HFF-Myc (cell line): ENCODE measurements at regions not wholly inside any gene's neighbourhood (a gene's known extent, or its start where the extent isn't known, plus 50 kb on each side); places are given as distances from the start of the nearest gene placed in this dataset.
"Not testable (repeated sequence)": the region's sequence is repeated elsewhere in the genome, so short reads cannot be mapped to it uniquely, and the experiment has no call there.

Source experiments
- DNase-seq: peaks from one replicate; pipeline ENCODE4 v3.0.0-alpha.2; 2011; ENCODE audit warnings: low read depth; ENCODE audit errors: extremely low read depth
- H3K4me3 ChIP-seq: replicated peaks from 2 replicates; pipeline ENCODE4 v1.5.1; 2011; ENCODE audit warnings: low read depth, mild to moderate bottlenecking, control low read depth, low read length
- TF ChIP-seq, protein P1 (sequence below): IDR thresholded peaks from 2 replicates; pipeline ENCODE4 v1.5.1; 2012; ENCODE audit warnings: mild to moderate bottlenecking, low read depth, low read length, control low read depth; ENCODE audit errors: missing control alignments

DNA sequence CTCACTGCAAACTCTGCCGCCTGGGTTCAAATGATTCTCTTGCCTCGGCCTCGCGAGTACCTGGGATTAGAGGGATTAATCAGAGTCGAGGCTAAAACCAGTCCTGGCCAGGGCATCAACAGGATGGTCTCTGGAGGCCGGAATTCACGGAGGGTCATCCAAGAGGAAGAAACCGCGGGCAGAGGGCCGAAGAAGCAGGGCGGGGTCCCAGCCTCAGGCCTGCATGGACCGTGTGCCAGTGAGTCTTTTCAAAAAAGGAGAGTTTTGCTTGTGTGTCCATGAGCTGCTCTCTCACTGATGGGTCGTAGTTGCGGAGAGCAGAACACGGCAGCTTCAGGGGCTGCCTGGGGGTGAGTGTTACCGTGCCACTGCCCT is 295.1 kb upstream of the ZNF337 start:
- TF ChIP-seq, protein P1, sequence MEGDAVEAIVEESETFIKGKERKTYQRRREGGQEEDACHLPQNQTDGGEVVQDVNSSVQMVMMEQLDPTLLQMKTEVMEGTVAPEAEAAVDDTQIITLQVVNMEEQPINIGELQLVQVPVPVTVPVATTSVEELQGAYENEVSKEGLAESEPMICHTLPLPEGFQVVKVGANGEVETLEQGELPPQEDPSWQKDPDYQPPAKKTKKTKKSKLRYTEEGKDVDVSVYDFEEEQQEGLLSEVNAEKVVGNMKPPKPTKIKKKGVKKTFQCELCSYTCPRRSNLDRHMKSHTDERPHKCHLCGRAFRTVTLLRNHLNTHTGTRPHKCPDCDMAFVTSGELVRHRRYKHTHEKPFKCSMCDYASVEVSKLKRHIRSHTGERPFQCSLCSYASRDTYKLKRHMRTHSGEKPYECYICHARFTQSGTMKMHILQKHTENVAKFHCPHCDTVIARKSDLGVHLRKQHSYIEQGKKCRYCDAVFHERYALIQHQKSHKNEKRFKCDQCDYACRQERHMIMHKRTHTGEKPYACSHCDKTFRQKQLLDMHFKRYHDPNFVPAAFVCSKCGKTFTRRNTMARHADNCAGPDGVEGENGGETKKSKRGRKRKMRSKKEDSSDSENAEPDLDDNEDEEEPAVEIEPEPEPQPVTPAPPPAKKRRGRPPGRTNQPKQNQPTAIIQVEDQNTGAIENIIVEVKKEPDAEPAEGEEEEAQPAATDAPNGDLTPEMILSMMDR: no peak
- DNase-seq: no peak
- no peak overlapping the region for H3K4me3 ChIP-seq

DNA sequence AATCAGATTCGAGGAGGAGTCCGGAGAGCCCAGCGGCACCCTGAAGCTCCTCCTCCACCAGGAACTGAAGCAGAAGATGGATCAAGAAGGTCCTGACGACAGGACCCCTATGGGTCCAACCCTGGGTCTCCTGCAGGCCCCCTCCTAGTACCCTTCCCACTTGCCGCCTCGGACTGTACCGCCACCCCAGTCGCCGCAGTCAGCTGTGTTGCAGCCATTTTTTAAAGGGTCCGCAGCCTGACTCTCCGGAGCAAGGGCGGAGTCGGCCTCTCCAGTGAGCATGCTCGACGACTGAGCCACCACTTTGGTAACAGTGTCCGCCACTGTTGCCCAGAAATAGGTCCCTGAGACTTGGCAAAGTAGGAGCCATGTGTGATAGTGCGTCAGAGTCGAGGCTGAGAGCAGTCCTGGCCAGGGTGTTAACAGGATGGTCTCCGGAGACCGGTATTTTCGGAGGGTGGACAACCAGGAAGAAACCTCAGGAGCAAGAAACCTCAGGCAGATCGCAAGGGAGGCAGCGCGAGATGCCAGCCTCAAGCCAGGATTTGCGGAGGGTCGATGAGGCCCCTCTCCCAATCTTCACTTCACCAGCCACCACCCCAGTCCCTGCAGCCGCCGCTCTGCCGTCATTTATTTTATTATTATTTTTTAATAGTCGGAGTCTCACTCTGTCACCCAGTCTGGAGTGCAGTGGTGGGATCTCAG is 294.6 kb upstream of the ZNF337 start:
- TF ChIP-seq, protein P1: no peak
- DNase-seq: no peak
- H3K4me3 ChIP-seq: no peak overlapping the region

DNA sequence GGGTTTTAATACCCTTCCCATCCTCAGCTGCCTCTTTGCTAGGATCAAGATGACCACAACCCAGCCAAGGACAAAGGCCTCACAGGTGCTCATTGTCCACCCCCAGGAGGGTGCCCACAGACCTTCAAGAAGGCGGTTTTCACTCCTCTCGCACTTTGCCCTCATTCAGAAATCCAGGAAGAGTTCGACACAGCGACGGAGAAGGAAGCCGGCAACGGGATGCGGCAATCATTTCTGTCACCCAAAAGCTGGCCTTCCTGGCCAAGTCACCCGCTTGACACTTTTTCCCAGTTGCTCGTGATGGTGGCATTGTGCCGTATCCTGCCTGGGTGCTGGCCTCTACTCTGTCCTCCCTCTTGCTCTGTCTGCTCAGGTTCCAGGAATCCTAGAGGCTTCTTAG is 293.0 kb upstream of the ZNF337 start:
- H3K4me3 ChIP-seq, DNase-seq: not testable (repeated sequence)

DNA sequence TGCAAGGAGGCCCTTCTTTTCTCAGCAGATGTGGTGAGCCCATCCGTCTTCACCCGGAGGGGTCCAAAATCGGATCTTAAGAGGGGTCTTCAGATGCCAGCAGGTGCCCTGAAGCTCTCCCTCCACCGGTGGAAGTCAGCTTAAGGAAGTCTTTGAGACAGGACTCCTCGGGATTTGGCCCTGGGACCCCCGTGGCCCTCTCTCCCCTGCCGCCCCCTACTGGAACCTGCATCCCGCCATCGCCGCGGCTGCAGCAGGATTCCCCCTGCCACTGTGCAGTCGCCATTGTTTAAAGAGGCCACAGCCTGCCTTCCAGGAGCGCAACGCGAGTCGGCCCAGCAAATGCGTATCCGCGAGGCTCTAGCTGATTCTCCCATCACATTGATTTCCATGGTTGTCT is 292.5 kb upstream of the ZNF337 start:
- DNase-seq: no peak
- TF ChIP-seq, protein P1: no peak
- H3K4me3 ChIP-seq: no peak overlapping the region

DNA sequence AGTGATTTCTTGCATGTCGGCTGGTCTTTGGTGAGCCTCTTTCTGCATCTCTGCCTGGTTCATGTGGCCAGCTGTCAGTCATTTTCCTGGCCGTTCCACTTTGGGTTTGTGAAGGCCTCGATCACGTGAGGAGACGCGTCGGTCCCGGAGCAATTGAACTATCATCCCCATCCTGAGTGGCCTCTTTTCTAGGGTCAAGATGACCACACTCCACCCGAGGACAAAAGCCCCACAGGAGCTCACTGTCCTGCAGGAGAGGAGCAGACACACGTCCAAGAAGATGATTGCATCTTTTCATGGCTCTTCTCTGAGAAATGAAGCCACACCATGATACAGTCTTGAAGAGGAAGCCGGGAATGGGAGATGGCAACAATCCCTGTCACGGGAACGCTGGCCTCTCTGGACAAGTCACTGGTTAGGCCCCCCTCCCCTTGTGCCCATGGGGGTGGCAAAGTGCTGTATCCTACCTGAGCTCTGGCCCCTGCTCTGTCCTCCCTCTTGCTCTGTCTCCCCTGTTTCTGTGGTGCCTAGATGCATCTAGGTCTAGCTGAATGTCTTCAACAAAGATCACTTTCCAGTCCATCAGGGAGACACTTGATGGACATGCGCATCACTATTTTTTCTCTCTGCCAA is 291.4 kb upstream of the ZNF337 start:
- not testable (repeated sequence) for DNase-seq, H3K4me3 ChIP-seq

DNA sequence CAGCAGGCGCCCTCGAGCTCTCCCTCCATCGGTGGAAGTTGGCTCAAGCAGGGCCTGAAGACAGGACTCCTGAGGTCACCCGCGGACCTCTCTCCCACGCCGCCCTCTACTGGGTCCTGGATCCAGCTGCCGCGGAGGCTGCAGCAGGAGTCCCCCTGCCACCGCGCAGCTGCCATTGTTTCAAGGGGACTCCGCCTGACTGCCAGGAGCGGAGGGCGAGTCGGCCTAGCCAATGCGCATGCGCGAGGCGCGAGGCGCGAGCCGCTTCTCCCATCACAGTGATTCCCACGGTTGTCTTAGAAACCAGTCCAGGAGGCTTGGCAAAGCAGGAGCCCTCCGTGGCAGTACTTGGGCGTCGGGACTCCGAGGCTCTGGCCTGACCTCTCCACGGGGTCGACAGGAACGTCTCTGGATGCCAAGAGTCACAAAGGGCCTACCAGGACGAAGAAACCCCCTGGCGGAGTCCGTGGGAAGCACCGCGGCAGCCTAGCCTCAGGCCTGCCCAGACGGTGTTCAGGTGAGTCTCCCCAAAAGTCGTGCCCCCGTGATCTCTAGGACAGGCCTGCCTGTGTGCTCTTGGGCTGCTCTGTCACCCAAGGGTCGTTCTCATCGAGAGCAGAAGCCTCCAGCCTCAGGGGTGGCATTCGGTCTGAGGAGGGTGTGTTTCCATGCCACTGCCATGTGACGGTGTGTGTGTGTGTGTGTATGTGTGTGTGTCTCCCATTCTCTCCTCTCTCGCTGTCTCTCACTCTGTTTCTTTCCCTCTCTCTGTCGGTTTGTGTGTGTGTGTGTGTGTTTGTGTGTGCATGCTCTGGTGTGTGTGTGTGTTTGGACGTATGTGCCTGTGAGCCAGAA is 290.6 kb upstream of the ZNF337 start:
- TF ChIP-seq, protein P1: peak; percentile 2
- no peak for DNase-seq
- 0 out of 2 replicates have a peak overlapping the region, but pooled peaks have one; percentile 11 for H3K4me3 ChIP-seq

DNA sequence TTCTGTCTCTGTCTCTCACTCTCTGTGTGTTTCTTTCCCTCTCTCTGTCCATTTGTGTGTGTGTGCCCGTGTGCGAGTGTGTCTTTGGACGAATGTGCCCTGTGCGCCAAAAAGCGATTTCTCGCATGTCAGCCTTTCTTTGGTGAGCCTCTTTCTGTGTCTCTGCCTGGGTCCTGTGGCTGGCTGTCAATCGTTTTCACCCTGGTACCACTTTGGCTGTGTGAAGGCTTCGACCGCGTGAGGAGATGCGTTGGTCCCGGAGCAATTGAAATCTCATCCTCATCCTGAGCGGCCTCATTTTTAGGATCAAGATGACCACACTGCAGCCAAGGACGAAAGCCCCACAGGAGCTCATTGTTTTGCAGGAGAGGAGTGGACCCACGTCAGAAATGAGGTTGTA is 288.9 kb upstream of the ZNF337 start:
- TF ChIP-seq, protein P1: no peak
- DNase-seq: no peak
- H3K4me3 ChIP-seq: no peak overlapping the region
